IPS-20b (cell line): ENCODE measurements at regions not wholly inside any gene's neighbourhood (a gene's known extent, or its start where the extent isn't known, plus 50 kb on each side); places are given as distances from the start of the nearest gene placed in this dataset.
A peak's percentile ranks its signal among the peaks of the same experiment; 100 is the strongest.

ENCODE experiments used
- H3K27ac ChIP-seq: one replicate; pipeline ENCODE4 v1.5.1; 2013; ENCODE audit warnings: low read length
- H3K27me3 ChIP-seq: 2 replicates; pipeline ENCODE4 v1.6.1; 2013; ENCODE audit warnings: mild to moderate bottlenecking, low read length, inconsistent platforms; ENCODE audit not compliant: insufficient read depth
- H3K36me3 ChIP-seq: 2 replicates; pipeline ENCODE4 v1.6.1; 2013; ENCODE audit warnings: low read depth, mild to moderate bottlenecking, inconsistent platforms, low read length, moderate library complexity; ENCODE audit not compliant: insufficient read depth
- H3K4me1 ChIP-seq: 2 replicates; pipeline ENCODE4 v1.6.1; 2013; ENCODE audit warnings: mild to moderate bottlenecking, control low read depth, inconsistent platforms, low read length, moderate library complexity; ENCODE audit not compliant: insufficient read depth
- H3K4me3 ChIP-seq: 2 replicates; pipeline ENCODE4 v1.5.1; 2013; ENCODE audit warnings: mild to moderate bottlenecking, low read length, inconsistent platforms
- H3K9ac ChIP-seq: 2 replicates; pipeline ENCODE4 v1.6.1; 2013; ENCODE audit warnings: low read depth, mild to moderate bottlenecking, inconsistent platforms, low read length, moderate library complexity
- H3K9me3 ChIP-seq: 2 replicates; pipeline ENCODE4 v1.6.1; 2013; ENCODE audit warnings: mild to moderate bottlenecking, low read depth, low read length, inconsistent platforms; ENCODE audit not compliant: insufficient read depth

- H3K27me3 ChIP-seq, result no peaks in the 10 kb centered on the region
- H3K27ac ChIP-seq, result no peak overlapping the region
- H3K9me3 ChIP-seq, result peaks cover under 1% of the 10 kb centered on the region; the same call in 1 of the 2 replicates
- no peak overlapping the region for H3K4me3 ChIP-seq
- no peaks in the 10 kb centered on the region for H3K36me3 ChIP-seq
- no peak overlapping the region for H3K9ac ChIP-seq
- peaks cover 5% of the 10 kb centered on the region; the same call in 1 of the 2 replicates for H3K4me1 ChIP-seq
Observed at GRCh38 chr6:14393910-14394309, 276.3 kb downstream of the CD83 start.

DNA sequence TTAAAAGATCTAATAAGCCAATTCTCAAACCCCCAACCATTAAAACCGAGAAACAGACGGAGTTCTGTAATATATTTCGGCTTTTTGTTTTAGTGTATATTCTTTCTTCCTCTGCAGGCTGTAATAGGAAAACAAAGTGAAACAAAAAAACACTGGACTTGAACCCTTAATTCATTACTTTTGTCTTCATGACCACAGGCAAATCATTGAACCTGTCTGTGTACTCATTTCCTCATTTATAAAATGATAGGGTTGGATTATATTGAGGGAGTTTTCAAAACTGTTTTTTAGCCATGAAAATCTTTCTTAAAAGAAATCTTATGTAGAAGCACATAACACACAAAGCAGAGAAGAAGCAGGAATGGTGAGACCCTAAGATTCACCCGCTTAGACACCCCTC lies 278.8 kb downstream of the CD83 start:
- Histone ChIP-seq H3K4me1 (0 out of 2 replicates have a peak, but pooled peaks cover 3% of the 10 kb centered on the region), H3K36me3 (no peaks in the 10 kb centered on the region; the same call in 1 of the 2 replicates), H3K9me3 (peaks cover 25% of the 10 kb centered on the region), H3K4me3 (no peak overlapping the region), H3K9ac (no peak overlapping the region), H3K27ac (no peak overlapping the region), H3K27me3 (no peaks in the 10 kb centered on the region)

DNA sequence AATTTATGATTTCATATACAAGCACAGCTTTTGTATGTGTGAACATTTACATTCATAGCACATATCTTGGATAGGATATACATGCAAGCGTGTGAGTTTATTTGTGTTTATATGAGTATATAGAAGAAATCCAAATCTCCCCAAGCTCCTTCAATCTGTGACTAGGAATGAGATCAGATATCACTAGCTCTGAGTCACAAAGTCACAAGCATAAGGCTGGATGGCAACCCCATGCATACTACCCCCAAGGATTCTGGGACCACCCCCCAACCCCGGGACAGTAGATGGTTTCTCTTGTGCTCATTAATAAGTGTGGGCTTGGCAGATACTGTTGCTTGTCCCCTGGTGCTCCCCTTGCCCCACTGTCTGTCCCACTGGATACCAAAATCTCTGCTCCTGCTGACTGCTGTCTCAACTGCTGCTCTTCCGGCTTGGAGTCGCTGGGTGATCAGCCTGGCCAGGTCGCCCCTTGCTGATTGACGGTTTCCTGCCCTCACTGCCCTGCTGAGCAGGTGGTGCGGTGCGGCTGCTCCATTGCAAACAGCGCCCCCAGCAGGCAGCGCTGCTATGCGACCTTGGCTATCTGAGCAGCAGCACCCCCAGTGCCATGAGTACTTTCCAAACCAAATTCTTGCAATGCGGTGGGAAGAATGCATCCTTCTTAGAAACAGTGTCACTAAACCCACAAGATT lies 279.4 kb downstream of the CD83 start:
- Histone ChIP-seq H3K27me3 (no peaks in the 10 kb centered on the region), H3K4me3 (no peak overlapping the region), H3K36me3 (no peaks in the 10 kb centered on the region; the same call in 1 of the 2 replicates), H3K4me1 (0 out of 2 replicates have a peak, but pooled peaks cover 3% of the 10 kb centered on the region), H3K9me3 (peaks cover 31% of the 10 kb centered on the region), H3K27ac (no peak overlapping the region), H3K9ac (no peak overlapping the region)

DNA sequence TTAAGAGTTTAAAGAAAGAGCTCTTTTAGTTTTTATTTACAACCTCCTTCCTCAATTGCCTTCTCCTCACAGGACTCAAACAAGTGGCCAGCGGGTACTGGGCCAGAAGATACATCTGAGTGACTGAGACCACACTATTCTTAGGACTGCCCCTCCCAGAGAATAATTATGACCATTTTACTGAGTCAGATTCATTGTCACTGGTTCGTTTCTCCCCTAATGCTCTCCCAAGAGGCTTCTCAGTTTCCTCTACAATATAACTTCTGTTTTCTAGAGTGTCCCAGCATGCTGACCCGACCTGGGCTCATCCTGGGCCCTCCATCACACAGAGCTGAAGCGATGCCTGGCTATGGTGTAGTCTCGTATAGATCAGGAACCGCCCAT lies 279.9 kb downstream of the CD83 start:
- Histone ChIP-seq H3K4me3 (no peak overlapping the region), H3K27ac (no peak overlapping the region), H3K9me3 (peaks cover 33% of the 10 kb centered on the region), H3K4me1 (0 out of 2 replicates have a peak, but pooled peaks cover 3% of the 10 kb centered on the region), H3K36me3 (no peaks in the 10 kb centered on the region; the same call in 1 of the 2 replicates), H3K9ac (no peak overlapping the region), H3K27me3 (no peaks in the 10 kb centered on the region)

GRCh38 chr6:14398953-14399352 lies 281.4 kb downstream of the CD83 start:
- Histone ChIP-seq H3K27me3 (no peaks in the 10 kb centered on the region), H3K9ac (no peak overlapping the region), H3K9me3 (peaks cover 33% of the 10 kb centered on the region), H3K27ac (no peak overlapping the region), H3K4me1 (0 out of 2 replicates have a peak, but pooled peaks cover 3% of the 10 kb centered on the region), H3K36me3 (no peaks in the 10 kb centered on the region; the same call in 1 of the 2 replicates), H3K4me3 (no peak overlapping the region)

- no peak overlapping the region for H3K9ac ChIP-seq
- H3K27ac ChIP-seq, result no peak overlapping the region
- 0 out of 2 replicates have a peak, but pooled peaks cover 3% of the 10 kb centered on the region for H3K4me1 ChIP-seq
- H3K27me3 ChIP-seq, result no peaks in the 10 kb centered on the region
- no peaks in the 10 kb centered on the region; the same call in 1 of the 2 replicates for H3K36me3 ChIP-seq
- H3K9me3 ChIP-seq, result peaks cover 33% of the 10 kb centered on the region
- no peak overlapping the region for H3K4me3 ChIP-seq
Observed at GRCh38 chr6:14399635-14400034, 282.1 kb downstream of the CD83 start.

GRCh38 chr6:14401246-14401645 lies 283.7 kb downstream of the CD83 start:
- Histone ChIP-seq H3K4me1 (peaks cover 3% of the 10 kb centered on the region; the same call in 1 of the 2 replicates), H3K27me3 (no peaks in the 10 kb centered on the region), H3K36me3 (no peaks in the 10 kb centered on the region; the same call in 1 of the 2 replicates), H3K4me3 (no peak overlapping the region), H3K9ac (no peak overlapping the region), H3K27ac (no peak overlapping the region), H3K9me3 (peaks cover 33% of the 10 kb centered on the region)

GRCh38 chr6:14406614-14407331 lies 289.2 kb downstream of the CD83 start:
- Histone ChIP-seq H3K4me3 (0 out of 2 replicates have a peak overlapping the region, but pooled peaks have one; percentile 9), H3K4me1 (peaks cover 12% of the 10 kb centered on the region; the same call in 1 of the 2 replicates), H3K36me3 (no peaks in the 10 kb centered on the region), H3K9ac (no peak overlapping the region; the same call in 1 of the 2 replicates), H3K27ac (no peak overlapping the region), H3K9me3 (peaks cover 4% of the 10 kb centered on the region; the same call in 1 of the 2 replicates), H3K27me3 (no peaks in the 10 kb centered on the region)

DNA sequence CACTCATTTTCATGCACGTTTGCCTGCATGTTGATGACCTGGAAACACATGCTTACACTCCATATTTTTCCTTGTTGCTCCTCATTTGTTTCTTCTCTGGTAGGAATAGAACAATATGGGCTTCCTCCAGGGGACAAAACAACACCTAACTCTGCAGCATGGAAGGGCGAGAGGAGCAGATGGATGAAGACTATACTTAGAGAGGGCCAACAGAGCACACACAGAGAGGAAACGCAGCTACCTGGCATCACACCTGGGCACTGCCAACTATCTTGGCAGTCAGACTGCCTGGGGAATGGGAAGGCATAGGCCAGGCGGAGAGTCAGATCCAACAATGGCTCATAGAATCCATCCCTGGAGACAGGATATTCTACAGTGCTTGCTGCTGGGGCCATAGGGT lies 290.9 kb downstream of the CD83 start:
- Histone ChIP-seq H3K27ac (no peak overlapping the region), H3K27me3 (no peaks in the 10 kb centered on the region), H3K4me1 (peaks cover 12% of the 10 kb centered on the region; the same call in 1 of the 2 replicates), H3K9ac (no peak overlapping the region), H3K4me3 (no peak overlapping the region), H3K9me3 (no peaks in the 10 kb centered on the region), H3K36me3 (no peaks in the 10 kb centered on the region)

GRCh38 chr6:14412026-14412425 lies 294.5 kb downstream of the CD83 start:
- Histone ChIP-seq H3K9me3 (no peaks in the 10 kb centered on the region), H3K27me3 (no peaks in the 10 kb centered on the region), H3K27ac (no peak overlapping the region), H3K4me3 (no peak overlapping the region), H3K36me3 (no peaks in the 10 kb centered on the region), H3K9ac (no peak overlapping the region), H3K4me1 (peaks cover 8% of the 10 kb centered on the region; the same call in 1 of the 2 replicates)

DNA sequence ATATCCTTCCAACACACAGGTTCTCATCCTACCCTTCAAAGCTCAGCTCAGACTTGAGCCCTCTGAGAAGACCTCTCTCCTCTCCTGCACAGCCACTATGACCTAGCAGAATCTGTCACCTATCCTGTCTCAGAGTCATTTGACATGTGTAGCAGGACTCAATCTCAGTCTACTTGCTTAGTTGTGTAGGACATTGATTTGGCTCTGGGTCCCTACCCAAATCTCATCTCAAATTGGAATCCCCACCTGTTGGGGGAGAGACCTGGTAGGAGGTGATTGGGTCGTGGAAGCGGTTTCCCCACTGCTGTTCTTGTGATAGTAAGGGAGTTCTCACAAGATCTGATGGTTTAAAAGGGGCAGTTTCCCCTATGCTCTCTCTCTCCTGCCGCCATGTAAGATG lies 297.9 kb downstream of the CD83 start:
- Histone ChIP-seq H3K4me1 (0 out of 2 replicates have a peak, but pooled peaks cover 2% of the 10 kb centered on the region), H3K27me3 (no peaks in the 10 kb centered on the region), H3K9ac (no peak overlapping the region), H3K27ac (no peak overlapping the region), H3K36me3 (no peaks in the 10 kb centered on the region), H3K4me3 (no peak overlapping the region), H3K9me3 (no peaks in the 10 kb centered on the region)
